ENCODE measurements at regions not wholly inside any gene's neighbourhood (a gene's known extent, or its start where the extent isn't known, plus 50 kb on each side); places are given as distances from the start of the nearest gene placed in this dataset.

DNA sequence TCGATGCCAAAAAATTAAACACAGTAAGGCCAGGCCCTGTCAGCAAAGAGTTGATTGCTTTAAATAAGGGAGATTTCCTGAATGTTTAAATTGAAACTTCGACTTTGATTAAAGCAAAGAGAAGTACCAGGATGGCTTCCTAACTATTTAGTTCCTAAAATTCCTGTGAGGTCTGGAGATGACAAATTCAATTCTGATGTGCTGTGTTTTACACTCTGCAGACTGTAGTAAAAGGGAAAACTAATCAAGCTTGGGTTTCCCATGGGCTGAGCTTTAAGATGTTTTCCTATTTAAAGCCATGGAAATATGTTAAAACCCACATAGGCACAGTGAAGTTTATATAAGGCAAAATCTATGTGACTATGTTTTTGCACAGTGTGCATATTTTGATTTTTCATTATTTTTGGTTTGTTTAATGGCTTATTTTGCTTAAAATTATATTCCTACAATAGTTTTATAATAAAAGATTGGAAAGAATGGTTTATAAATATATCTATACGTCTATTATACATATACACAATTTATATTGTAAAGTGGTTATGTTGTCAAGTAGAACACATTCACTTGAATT is 198.5 kb upstream of the EYA4 start:
- TF ChIP-seq EP300 (IDR thresholded peaks at IDR 0.05; ENCODE audit: low read depth) (no peak), CTCF (IDR thresholded peaks at IDR 0.05) (no peak), POLR2AphosphoS5 (IDR thresholded peaks at IDR 0.05) (no peak), POLR2A (IDR thresholded peaks at IDR 0.05) (no peak)
- no peak for DNase-seq
- intact Hi-C loops (cut with DNase I; ENCODE audit: low total_unique reads) = no loop called here
- in situ Hi-C loops (cut with MboI; ENCODE audit: low pct_ligation_motif_present in 1 of 4, low pct_unique_long_range_greater_than_20kb in 1 of 4, low sequenced_read_pairs in 3 of 4) = no loop called here
- H3K36me3 ChIP-seq = no peaks in the 10 kb centered on the region
- H3K4me1 ChIP-seq = no peaks in the 10 kb centered on the region
- H3K27ac ChIP-seq = no peak overlapping the region
- WGBS, 2 donors (ENCODE audit: low coverage in 1 of 2) = 72 to 76% methylated on average over 3 of the region's 3 CpGs
- no peaks in the 10 kb centered on the region for H3K27me3 ChIP-seq
- no peak overlapping the region for H3K4me3 ChIP-seq
- H3K9me3 ChIP-seq = no peaks in the 10 kb centered on the region

GRCh38 chr6:133046576-133046975 is 194.6 kb upstream of the EYA4 start:
- no peak for DNase-seq
- Histone ChIP-seq H3K36me3 (no peaks in the 10 kb centered on the region), H3K4me1 (no peaks in the 10 kb centered on the region), H3K9me3 (no peaks in the 10 kb centered on the region), H3K4me3 (no peak overlapping the region), H3K27ac (no peak overlapping the region), H3K27me3 (no peaks in the 10 kb centered on the region)
- 41 to 43% methylated on average over 2 to 3 of the region's 3 CpGs for WGBS, 2 donors (ENCODE audit: low coverage in 1 of 2)
- intact Hi-C loops (cut with DNase I; ENCODE audit: low total_unique reads) (no loop called here), in situ Hi-C loops (cut with MboI; ENCODE audit: low pct_ligation_motif_present in 1 of 4, low pct_unique_long_range_greater_than_20kb in 1 of 4, low sequenced_read_pairs in 3 of 4) (no loop called here)
- TF ChIP-seq POLR2AphosphoS5 (IDR thresholded peaks at IDR 0.05) (no peak), CTCF (IDR thresholded peaks at IDR 0.05) (no peak), POLR2A (IDR thresholded peaks at IDR 0.05) (no peak), EP300 (IDR thresholded peaks at IDR 0.05; ENCODE audit: low read depth) (no peak)

GRCh38 chr6:133047065-133047665 is 194.0 kb upstream of the EYA4 start:
- in situ Hi-C loops (cut with MboI; ENCODE audit: low pct_ligation_motif_present in 1 of 4, low pct_unique_long_range_greater_than_20kb in 1 of 4, low sequenced_read_pairs in 3 of 4) (no loop called here), intact Hi-C loops (cut with DNase I; ENCODE audit: low total_unique reads) (no loop called here)
- no peaks in the 10 kb centered on the region for H3K27me3 ChIP-seq

GRCh38 chr6:133047706-133048105 is 193.5 kb upstream of the EYA4 start:
- H3K27me3 ChIP-seq = no peaks in the 10 kb centered on the region
- DNase-seq = no peak
- H3K27ac ChIP-seq = no peak overlapping the region
- H3K4me1 ChIP-seq = no peaks in the 10 kb centered on the region
- no peaks in the 10 kb centered on the region for H3K9me3 ChIP-seq
- 83 to 89% methylated on average over 1 of the region's 1 CpG for WGBS, 2 donors (ENCODE audit: low coverage in 1 of 2)
- TF ChIP-seq POLR2AphosphoS5 (IDR thresholded peaks at IDR 0.05) (no peak), CTCF (IDR thresholded peaks at IDR 0.05) (no peak), EP300 (IDR thresholded peaks at IDR 0.05; ENCODE audit: low read depth) (no peak), POLR2A (IDR thresholded peaks at IDR 0.05) (no peak)
- no peak overlapping the region for H3K4me3 ChIP-seq
- in situ Hi-C loops (cut with MboI; ENCODE audit: low pct_ligation_motif_present in 1 of 4, low pct_unique_long_range_greater_than_20kb in 1 of 4, low sequenced_read_pairs in 3 of 4) (no loop called here), intact Hi-C loops (cut with DNase I; ENCODE audit: low total_unique reads) (no loop called here)
- no peaks in the 10 kb centered on the region for H3K36me3 ChIP-seq

More at GRCh38 chr6:133047065-133047665, 194.0 kb upstream of the EYA4 start:
- H3K4me3 ChIP-seq = no peak overlapping the region
- no peaks in the 10 kb centered on the region for H3K4me1 ChIP-seq
- 69 to 77% methylated on average over 5 of the region's 5 CpGs for WGBS, 2 donors (ENCODE audit: low coverage in 1 of 2)
- TF ChIP-seq POLR2AphosphoS5 (IDR thresholded peaks at IDR 0.05) (no peak), POLR2A (IDR thresholded peaks at IDR 0.05) (no peak), EP300 (IDR thresholded peaks at IDR 0.05; ENCODE audit: low read depth) (no peak), CTCF (IDR thresholded peaks at IDR 0.05) (no peak)
- H3K36me3 ChIP-seq = no peaks in the 10 kb centered on the region
- H3K9me3 ChIP-seq = no peaks in the 10 kb centered on the region
- H3K27ac ChIP-seq = no peak overlapping the region
- no peak for DNase-seq

Data from transverse colon (tissue), 4 donors.